AG09319 (cell line): ENCODE measurements at regions not wholly inside any gene's neighbourhood (a gene's known extent, or its start where the extent isn't known, plus 50 kb on each side); places are given as distances from the start of the nearest gene placed in this dataset.
A peak's percentile ranks its signal among the peaks of the same experiment; 100 is the strongest.

Experiments used
- DNase-seq: peaks from one replicate; pipeline ENCODE4 v3.0.0-alpha.2; 2010; ENCODE audit warnings: low read depth; ENCODE audit errors: extremely low read depth
- CTCF ChIP-seq: IDR thresholded peaks from 2 replicates; pipeline ENCODE4 v1.5.1; 2011; ENCODE audit warnings: low read depth, mild to moderate bottlenecking, inconsistent platforms, low read length, moderate library complexity

- no peak for TF ChIP-seq CTCF
- DNase-seq, result no peak
Observed at GRCh38 chr6:105593056-105593690, 190.3 kb upstream of the PREP start.

GRCh38 chr6:105592329-105592728, 189.4 kb upstream of the PREP start:
- no peak for DNase-seq
- no peak for TF ChIP-seq CTCF

GRCh38 chr6:105591053-105591452, 188.2 kb upstream of the PREP start:
- TF ChIP-seq CTCF, result no peak
- DNase-seq, result no peak

- no peak for DNase-seq
- no peak for TF ChIP-seq CTCF
Observed at GRCh38 chr6:105588123-105588710, 185.3 kb upstream of the PREP start.

- DNase-seq, result peak; percentile 92
- TF ChIP-seq CTCF, result no peak
Observed at GRCh38 chr6:105587349-105588122, 184.7 kb upstream of the PREP start.

GRCh38 chr6:105578179-105578707, 175.4 kb upstream of the PREP start:
- TF ChIP-seq CTCF, result no peak

GRCh38 chr6:105573556-105573955, 170.7 kb upstream of the PREP start:
- TF ChIP-seq CTCF, result no peak
- no peak for DNase-seq

More at GRCh38 chr6:105578179-105578707, 175.4 kb upstream of the PREP start:
- DNase-seq, result no peak
